ENCODE measurements at regions not wholly inside any gene's neighbourhood (a gene's known extent, or its start where the extent isn't known, plus 50 kb on each side); places are given as distances from the start of the nearest gene placed in this dataset.

DNA sequence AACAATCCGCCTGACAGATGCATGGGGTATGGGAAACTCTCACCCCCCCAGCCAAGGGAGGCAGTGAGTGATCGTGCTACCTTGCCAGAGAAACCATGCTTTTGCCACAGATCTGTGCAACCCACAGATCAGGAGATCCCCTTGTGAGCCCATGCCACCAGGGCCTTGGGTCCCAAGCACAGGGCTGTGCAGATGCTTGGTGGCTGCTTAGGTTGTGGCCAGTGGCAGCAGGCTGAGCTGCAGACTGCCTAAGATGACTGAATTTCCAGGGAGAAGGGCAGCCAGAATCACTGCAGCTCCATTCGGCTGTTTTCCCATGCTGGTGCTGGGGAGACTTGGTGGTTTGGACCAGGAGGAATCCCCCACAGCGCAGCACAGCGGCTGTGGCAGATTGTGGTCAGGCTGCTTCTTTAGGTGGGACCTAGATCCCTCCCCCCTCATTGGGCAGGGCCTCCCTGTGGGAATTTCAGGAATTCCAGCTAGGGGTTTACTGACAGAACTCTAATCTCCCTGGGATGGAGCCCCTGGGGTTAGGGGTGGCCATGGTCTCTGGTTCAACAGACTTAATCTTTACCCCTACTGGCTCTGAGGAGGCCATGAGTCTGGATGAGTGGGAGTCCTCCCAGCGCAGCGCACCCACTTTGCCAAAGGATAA, 264.6 kb upstream of the DAAM1 start:
- in situ Hi-C loops (cut with MboI; ENCODE audit: low sequenced_read_pairs): no loop called here

DNA sequence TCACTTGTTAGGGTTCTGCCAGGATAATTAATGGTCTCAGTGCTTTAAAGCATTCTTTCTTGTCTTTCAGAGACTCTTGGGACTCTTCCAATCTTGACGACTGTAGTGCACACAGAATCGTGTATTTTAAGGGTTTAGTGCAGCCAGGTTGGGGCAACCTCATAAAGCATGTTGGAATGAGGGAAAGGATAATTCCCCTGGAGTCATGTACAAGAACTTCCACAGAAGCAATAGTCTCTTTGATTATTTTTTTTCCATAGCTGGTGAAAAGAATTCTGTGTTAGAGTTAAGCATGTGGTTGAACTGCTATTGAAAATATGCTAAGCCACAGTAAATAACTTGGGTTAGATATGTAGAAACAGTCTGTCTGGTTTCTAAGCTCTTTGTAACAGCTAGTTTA, 246.8 kb upstream of the DAAM1 start:
- in situ Hi-C loops (cut with MboI; ENCODE audit: low sequenced_read_pairs): no loop called here

DNA sequence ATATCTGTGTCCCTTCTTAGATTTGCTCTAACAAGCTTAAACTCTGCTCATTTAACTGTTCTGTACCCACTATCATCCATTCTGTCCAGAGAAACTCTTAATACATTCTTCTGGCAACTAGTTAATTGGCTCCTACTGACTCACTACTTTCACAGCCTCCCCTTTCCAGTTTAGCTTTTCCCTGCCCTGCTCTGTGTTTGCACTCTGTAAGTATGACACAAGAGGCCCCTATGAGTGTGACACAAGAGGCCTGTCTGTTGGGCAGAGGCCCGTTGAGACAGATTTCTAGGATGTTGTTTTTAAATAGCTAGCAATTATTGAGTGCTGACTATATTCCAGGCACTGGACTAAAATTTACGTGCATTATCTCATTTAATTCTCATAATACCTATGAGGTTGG, 246.0 kb upstream of the DAAM1 start:
- in situ Hi-C loops (cut with MboI; ENCODE audit: low sequenced_read_pairs): no loop called here

- in situ Hi-C loops (cut with MboI; ENCODE audit: low sequenced_read_pairs): no loop called here
Measured at GRCh38 chr14:58944343-58944967, 244.0 kb upstream of the DAAM1 start.

DNA sequence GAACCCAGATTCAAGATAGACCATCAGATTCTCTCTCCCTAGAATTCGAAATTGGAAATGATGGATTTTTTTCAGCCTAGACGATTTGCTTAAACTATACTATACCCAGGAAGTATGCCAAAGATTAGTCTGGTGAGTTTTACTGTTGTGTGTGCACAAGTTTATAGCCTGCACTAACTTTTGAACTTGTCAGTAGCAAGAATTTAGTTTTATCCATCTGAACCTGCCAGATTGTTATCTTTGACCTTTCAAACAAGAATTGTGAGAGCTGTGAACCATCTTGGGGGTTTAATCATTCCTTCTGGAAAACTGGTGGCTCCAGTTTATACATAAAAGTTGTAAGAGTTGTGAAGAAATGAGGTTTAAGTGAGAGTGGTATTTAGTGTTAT, 243.5 kb upstream of the DAAM1 start:
- in situ Hi-C loops (cut with MboI; ENCODE audit: low sequenced_read_pairs): no loop called here

- in situ Hi-C loops (cut with MboI; ENCODE audit: low sequenced_read_pairs): no loop called here
Measured at GRCh38 chr14:58946431-58946830, 242.0 kb upstream of the DAAM1 start.

- in situ Hi-C loops (cut with MboI; ENCODE audit: low sequenced_read_pairs): no loop called here
Measured at GRCh38 chr14:58947156-58947555, 241.3 kb upstream of the DAAM1 start.

DNA sequence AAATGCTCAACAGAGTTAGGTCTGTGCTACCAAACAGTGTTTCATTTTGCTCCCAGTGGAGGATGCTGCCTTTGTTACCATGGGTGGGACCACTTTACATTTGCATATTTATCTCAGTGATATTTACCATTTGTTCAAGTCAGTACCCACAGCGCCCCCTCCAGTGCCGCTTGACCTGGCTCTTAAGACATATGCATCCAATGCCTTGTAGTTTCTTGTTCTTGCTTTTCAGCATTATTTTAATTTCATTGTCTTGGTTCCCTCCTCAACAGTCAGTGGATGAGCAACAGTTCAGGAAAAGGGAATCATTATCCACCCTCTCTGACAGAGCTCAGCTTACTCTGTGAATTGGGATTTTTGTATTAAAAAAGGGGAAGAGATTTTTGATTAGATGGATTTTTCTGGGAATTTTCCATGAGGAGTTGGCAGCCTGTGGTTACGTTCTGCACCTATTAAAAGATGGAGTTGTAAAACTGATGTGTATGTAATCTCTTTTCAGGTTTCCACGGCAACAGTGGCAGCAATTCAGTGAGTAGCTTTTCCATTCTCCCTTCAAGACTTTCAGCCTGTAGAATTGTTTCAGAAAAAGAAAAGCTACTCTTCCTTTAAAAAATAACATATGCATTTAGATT, 240.5 kb upstream of the DAAM1 start:
- in situ Hi-C loops (cut with MboI; ENCODE audit: low sequenced_read_pairs): no loop called here

DNA sequence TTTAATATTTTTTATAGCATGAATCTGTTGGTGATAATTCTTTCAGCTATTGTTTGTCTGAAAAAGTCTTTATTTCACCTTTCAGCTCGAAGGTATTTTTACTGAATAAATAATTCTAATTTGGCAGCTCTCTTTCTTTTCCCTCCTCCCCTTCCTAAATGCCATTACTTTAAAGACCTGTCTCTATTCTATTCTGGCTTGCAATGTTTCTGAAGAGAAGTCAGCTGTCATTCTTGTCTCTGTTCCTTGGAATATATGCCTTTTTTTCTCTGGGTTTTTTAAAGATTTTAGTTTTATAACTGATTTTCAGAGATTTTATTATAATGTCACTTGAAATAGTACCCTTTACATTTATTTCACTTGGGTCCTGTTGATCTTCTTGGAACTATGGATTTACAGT, 237.9 kb upstream of the DAAM1 start:
- in situ Hi-C loops (cut with MboI; ENCODE audit: low sequenced_read_pairs): no loop called here

DNA sequence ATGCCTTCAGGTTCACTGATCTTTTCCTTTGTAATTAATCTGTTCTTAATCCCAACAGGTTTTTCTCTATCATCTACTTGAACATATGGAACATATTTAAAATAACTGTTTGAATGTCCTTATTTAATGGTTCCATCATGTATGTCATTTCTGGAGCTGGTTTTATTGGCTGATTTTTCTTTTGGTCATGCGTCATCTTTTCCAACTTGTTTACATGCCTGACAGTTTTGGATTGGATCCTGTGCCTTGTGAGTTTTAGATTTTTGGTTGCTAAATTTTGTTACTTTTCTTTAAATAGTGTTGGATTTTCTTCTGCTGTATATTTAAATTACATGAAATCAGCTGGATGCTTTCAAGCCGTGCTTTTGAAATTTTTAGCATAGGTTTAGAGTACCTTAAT, 237.3 kb upstream of the DAAM1 start:
- in situ Hi-C loops (cut with MboI; ENCODE audit: low sequenced_read_pairs): no loop called here

DNA sequence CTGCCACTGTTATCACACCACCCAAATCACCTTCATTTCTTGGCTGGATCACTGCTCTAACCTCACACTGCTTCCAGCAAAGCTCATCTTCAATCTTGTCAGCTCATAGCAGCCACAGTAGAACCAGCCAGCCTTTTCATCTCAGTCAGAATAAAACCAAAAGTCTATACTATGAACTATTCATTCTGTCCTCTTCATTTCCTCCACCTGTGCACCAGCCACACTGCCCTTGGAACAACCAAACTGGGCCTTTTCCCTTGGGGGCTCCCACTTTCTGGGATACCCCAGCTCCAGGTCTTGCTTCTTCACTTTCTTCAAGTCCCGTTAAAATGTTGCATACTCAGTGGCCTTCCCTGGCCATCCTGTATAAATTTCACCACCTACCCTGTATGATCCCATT, 234.4 kb upstream of the DAAM1 start:
- in situ Hi-C loops (cut with MboI; ENCODE audit: low sequenced_read_pairs): no loop called here

- in situ Hi-C loops (cut with MboI; ENCODE audit: low sequenced_read_pairs): no loop called here
Measured at GRCh38 chr14:58954901-58955861, 233.3 kb upstream of the DAAM1 start.

DNA sequence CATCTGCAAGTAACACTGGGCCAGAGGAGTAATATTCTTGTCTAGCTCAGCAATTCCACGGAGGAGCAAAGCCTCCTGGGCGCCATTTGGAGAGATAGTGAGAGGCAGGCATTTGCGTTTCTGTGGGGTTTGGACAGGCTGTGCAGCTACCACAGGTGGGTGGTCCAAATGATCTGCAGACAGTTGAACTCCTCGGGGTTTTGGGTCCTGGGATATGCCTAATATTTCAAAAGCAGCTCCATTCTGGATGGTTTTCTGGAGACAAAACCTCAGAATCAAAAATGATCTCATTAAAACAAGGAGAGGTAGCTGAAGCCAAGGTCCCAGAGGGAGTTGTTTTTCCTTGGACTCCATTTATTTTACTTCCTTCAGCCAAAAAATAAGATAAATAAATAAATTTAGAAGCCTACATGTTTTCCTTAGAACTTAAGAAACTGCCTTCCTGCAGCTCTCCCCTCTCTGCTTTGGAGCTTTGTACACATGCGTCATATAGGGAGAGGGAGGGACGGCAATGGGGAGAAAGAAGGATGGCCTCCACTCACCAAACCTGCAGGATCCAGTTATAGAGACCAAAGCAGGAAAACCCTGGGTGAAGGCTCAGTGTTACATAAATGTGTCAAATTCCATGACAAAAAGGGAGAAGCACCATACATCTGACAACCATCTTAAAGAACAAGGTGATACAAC, 227.3 kb upstream of the DAAM1 start:
- in situ Hi-C loops (cut with MboI; ENCODE audit: low sequenced_read_pairs): no loop called here

GRCh38 chr14:58963873-58964597, 224.4 kb upstream of the DAAM1 start:
- in situ Hi-C loops (cut with MboI; ENCODE audit: low sequenced_read_pairs): no loop called here

GRCh38 chr14:58964598-58964928, 223.9 kb upstream of the DAAM1 start:
- in situ Hi-C loops (cut with MboI; ENCODE audit: low sequenced_read_pairs): no loop called here

- in situ Hi-C loops (cut with MboI; ENCODE audit: low sequenced_read_pairs): no loop called here
Measured at GRCh38 chr14:58965601-58966000, 222.9 kb upstream of the DAAM1 start.

DNA sequence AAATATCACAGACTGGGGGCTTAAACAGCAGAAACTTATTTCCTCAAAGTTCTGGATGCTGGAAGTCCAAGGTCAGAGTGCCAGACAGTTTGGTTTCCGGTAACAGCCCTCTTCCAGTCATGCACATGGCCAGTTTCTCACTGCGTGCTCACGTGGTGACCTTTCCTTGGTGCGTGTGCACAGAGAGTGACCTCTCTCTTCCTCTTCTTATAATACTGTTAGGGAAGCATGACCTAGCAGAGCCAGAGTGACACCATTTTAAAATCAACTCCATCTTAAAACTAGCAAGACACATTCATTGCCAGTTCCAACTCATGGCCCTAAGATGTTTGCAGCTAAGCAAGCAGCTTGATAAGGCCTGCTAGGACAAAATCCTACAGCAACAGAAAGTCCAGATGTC, 221.5 kb upstream of the DAAM1 start:
- in situ Hi-C loops (cut with MboI; ENCODE audit: low sequenced_read_pairs): no loop called here

DNA sequence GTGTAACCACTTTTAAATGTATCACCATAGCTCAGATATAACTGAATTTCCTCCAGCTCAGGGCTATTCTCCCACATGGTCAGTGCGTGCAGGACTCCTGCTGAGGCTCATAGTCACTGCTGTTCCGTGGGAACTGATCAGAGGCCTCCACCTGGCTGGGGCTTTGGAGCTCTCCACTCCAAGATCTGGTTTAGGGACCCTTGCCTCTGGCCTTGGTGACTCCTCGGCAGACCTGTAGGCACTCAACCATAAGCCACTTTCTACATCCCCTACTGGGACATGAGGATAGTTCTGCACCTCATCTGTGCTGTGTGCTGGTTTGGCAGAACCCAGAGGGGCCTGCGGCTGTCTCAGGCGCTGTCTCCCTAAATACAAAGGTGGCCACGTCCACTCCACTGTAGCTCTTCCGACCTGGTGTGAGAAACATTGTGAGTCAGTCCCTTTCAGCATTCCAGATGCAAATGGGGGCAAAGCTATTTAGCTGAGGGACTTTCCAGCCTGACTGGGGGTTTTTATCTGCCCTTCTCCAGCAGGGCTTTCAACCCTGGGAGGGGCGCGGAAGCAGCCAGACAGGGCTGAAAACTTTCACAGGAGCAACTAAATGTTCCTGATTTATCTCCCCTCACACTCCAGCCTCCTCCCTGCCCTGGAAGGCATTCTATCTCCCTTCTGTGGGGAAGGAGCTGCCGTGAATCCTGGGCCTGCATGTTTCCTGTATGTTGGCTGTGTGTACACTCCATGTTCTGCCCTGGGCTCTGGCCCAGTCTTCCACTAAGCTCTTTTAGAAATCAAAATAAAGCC, 218.3 kb upstream of the DAAM1 start:
- in situ Hi-C loops (cut with MboI; ENCODE audit: low sequenced_read_pairs): no loop called here

DNA sequence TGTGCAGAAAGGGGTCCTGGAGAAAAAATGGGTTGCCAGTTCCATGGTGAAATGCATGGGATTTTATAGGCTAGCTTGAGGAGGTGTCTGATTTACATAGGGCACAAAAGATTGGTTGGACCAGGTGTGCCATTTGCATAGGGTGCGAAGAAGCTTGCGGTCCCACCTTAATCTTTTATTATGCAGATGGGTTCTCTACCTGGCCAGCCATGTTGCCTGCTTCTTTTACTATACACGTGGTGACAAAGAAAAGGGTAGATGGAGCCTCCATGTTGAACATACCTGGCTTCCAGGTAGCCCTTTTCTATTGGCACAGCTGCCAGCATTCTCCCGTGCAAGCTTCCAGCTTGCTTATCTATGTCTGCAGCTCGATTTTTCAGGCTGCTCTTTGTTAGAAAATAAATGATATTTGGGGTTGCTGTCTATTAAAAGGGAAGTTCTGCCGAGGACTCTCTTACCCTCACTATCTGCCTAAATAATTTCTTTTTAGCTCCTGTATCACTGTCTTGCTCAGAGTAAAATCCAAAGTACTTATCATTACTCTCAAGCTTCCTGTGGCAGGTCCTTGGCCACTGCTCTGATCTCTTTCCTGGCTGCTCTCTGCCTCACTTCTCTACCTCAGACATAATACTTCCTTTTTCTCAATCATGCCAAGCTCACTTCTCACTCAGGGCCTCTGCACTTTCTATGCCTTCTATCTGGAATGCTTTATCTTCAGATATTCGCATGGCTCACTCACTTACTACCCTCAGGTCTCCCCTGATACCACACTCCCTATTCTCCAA, 216.0 kb upstream of the DAAM1 start:
- in situ Hi-C loops (cut with MboI; ENCODE audit: low sequenced_read_pairs): no loop called here

Data from HL-60/S4 treated with phorbol 12-myristate 13-acetate at 8.2 ng/mL for 4 days and 3 days (cell line).